ENCODE measurements at regions not wholly inside any gene's neighbourhood (a gene's known extent, or its start where the extent isn't known, plus 50 kb on each side); places are given as distances from the start of the nearest gene placed in this dataset.

- no peak for TF ChIP-seq CEBPB (IDR thresholded peaks at IDR 0.05; ENCODE audit: low read depth, low read length)
- TF ChIP-seq POLR2A (IDR thresholded peaks at IDR 0.05; ENCODE audit: low read depth, low read length) = no peak
- no peak for TF ChIP-seq RAD21 (IDR thresholded peaks at IDR 0.05; ENCODE audit: low read length)
- no peak for TF ChIP-seq CTCF (conservative IDR thresholded peaks at IDR 0.05; ENCODE audit: low read depth, low read length)
- no peak for TF ChIP-seq RFX5 (IDR thresholded peaks at IDR 0.05; ENCODE audit: low read depth, low read length)
- no peak for TF ChIP-seq CHD1 (IDR thresholded peaks at IDR 0.05; ENCODE audit: low read depth, low read length)
Observed at GRCh38 chr9:113719919-113720318, 156.2 kb upstream of the ZNF618 start.

All from IMR-90 (cell line).